Activated CD8-positive, alpha-beta T cell treated with anti-CD3 and anti-CD28 coated beads, Interleukin-2, amount 10 ng/mL, durations not matched to agents 7 days and 5 days (primary cell): ENCODE measurements at regions not wholly inside any gene's neighbourhood (a gene's known extent, or its start where the extent isn't known, plus 50 kb on each side); places are given as distances from the start of the nearest gene placed in this dataset.

ENCODE experiments used
- ATAC-seq: fragments of 150-1000 bp; cut with Tn5 transposase; one replicate; pipeline ENCODE4 v1.10.0; 2021; ENCODE audit warnings: moderate library complexity
- CTCF ChIA-PET: fragments of 350-600 bp; sonication (Branson Sonifier 250); formaldehyde crosslinking; loops from one replicate; lab custom pipeline; 2021; ENCODE audit warnings: antibody characterized with exemption; lab: Charles Lee
- POLR2A ChIA-PET: fragments of 350-600 bp; sonication (Branson Sonifier 250); formaldehyde crosslinking; loops from one replicate; lab custom pipeline; 2021; ENCODE audit warnings: antibody characterized with exemption; lab: Charles Lee
- DNase-seq: peaks from one replicate; pipeline ENCODE4 v3.0.0-alpha.2; 2020
- H3K27ac Mint-ChIP-seq: one replicate; pipeline ENCODE4 v1.8.0; 2021; ENCODE audit warnings: mild to moderate bottlenecking, mixed read lengths
- H3K27me3 Mint-ChIP-seq: one replicate; pipeline ENCODE4 v1.8.0; 2021; ENCODE audit warnings: low read depth, mixed read lengths
- H3K36me3 Mint-ChIP-seq: one replicate; pipeline ENCODE4 v1.8.0; 2021; ENCODE audit warnings: low read depth, mixed read lengths
- H3K4me1 Mint-ChIP-seq: one replicate; pipeline ENCODE4 v1.8.0; 2021; ENCODE audit warnings: low read depth, mixed read lengths
- H3K4me3 Mint-ChIP-seq: one replicate; pipeline ENCODE4 v1.8.0; 2021; ENCODE audit warnings: mild to moderate bottlenecking, mixed read lengths
- H3K9me3 Mint-ChIP-seq: one replicate; pipeline ENCODE4 v1.8.0; 2022; ENCODE audit warnings: mixed read lengths; ENCODE audit not compliant: insufficient read depth

DNA sequence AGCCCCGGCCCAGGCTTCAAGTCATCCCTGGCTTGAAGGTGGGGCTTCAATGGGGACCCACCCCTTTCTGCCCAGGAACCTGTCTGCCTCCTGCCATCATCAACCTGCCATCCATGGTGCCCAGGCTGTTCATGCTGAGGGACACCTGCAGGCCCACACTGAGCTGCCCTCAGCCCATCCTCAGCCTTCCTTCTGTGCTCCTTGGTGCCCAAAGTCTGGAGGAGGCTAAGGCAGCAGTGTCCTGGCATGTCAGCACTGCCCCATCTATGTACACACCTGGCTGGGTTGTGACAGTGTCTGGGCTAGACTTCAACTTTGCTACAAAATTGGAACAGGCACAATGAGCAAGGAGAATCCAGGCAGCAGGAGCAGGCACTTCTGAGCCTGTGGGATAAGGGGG is 745.3 kb upstream of the EPHA6 start:
- DNase-seq (no peak), ATAC-seq (no peak)
- POLR2A ChIA-PET, result no interaction called here
- peaks cover 7% of the 10 kb centered on the region for H3K9me3 Mint-ChIP-seq
- no peaks in the 10 kb centered on the region for H3K27me3 Mint-ChIP-seq
- H3K27ac Mint-ChIP-seq, result no peak overlapping the region
- H3K36me3 Mint-ChIP-seq, result no peaks in the 10 kb centered on the region
- no peaks in the 10 kb centered on the region for H3K4me1 Mint-ChIP-seq
- CTCF ChIA-PET, result no interaction called here
- no peak overlapping the region for H3K4me3 Mint-ChIP-seq

DNA sequence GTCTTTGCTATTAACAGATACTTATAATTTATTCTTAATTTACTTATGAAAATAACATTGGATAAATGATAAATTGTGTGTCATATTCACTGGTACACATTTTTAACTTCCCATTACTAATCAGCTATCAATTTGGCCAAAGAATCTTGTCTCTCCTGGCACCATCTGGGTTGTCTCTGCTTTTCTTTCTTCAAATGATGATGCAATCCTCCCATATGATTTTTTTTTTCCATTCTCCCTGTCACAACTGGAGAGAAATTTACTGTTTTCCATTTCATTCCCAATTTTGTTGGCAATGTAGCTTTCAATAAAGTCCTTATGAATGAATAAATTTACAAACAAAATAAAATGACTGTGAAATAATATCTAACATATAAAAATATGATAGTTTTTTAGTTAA is 743.7 kb upstream of the EPHA6 start:
- Mint-ChIP-seq H3K27me3 (no peaks in the 10 kb centered on the region), H3K9me3 (peaks cover 10% of the 10 kb centered on the region), H3K4me3 (no peak overlapping the region), H3K27ac (no peak overlapping the region), H3K36me3 (no peaks in the 10 kb centered on the region), H3K4me1 (no peaks in the 10 kb centered on the region)
- ChIA-PET CTCF (no interaction called here), POLR2A (no interaction called here)
- ATAC-seq, result no peak
- no peak for DNase-seq

DNA sequence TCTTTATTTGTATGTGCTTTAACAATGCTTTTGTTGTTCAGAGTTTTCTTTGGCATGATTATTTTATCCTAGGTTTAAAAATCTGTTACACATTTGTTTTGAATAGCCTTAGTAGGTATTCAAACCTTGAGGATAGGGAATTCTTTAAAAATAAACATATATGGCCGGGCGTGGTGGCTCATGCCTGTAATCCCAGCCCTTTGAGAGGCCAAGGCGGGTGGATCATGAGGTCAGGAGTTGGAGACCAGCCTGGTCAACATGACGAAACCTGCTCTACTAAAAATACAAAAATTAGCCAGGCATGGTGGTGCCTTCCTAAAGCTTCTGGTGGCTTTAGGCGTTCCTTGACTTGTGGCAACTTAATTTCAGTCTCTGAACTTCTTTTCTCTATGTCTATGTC is 743.3 kb upstream of the EPHA6 start:
- ATAC-seq (no peak), DNase-seq (no peak)
- Mint-ChIP-seq H3K4me3 (no peak overlapping the region), H3K36me3 (no peaks in the 10 kb centered on the region), H3K27me3 (no peaks in the 10 kb centered on the region), H3K9me3 (peaks cover 14% of the 10 kb centered on the region), H3K27ac (no peak overlapping the region), H3K4me1 (no peaks in the 10 kb centered on the region)
- POLR2A ChIA-PET, result no interaction called here
- CTCF ChIA-PET, result no interaction called here

DNA sequence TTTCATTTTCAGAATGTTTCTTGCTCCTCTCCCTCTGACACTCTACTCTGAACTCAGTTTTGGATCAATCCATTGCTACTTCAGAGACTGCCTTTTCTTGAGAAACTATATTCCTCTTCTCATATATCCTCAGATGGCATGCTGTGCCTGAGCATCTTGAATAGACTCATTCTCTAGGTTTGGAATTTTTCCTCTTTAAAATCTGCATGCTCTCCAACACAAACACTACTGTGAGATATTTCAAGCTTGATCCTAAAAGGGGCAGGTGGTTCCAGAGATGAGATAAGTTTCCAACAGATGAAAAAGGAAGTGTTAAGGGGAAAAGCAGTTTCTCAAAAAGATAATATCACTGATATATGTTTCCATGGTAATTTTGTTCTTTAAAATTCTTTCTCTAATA is 742.2 kb upstream of the EPHA6 start:
- ChIA-PET POLR2A (no interaction called here), CTCF (no interaction called here)
- Mint-ChIP-seq H3K4me1 (no peaks in the 10 kb centered on the region), H3K36me3 (no peaks in the 10 kb centered on the region), H3K27ac (no peak overlapping the region), H3K27me3 (no peaks in the 10 kb centered on the region), H3K4me3 (no peak overlapping the region), H3K9me3 (peaks cover 15% of the 10 kb centered on the region)
- DNase-seq, result no peak
- ATAC-seq, result no peak

DNA sequence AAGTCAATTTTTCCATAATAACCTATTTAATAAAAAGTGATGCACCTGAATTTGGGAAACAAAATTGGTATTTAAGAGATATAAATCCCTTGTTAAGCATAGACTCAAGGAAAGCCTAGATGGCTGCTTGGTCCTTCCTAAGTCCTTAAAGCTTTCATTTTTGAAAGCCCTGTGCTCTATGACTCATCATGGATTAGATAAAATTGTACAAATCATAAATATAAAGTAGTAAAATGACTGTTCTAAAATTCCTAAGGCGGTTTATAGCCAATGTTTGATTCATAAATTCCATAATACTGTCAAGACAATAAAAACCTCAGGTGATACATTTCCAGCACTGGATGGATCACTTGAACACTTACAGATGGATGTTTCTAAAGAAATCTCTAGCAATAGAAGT is 730.8 kb upstream of the EPHA6 start:
- ATAC-seq, result no peak
- no peak for DNase-seq
- ChIA-PET POLR2A (no interaction called here), CTCF (no interaction called here)
- Mint-ChIP-seq H3K27me3 (no peaks in the 10 kb centered on the region), H3K4me1 (no peaks in the 10 kb centered on the region), H3K9me3 (peaks cover 4% of the 10 kb centered on the region), H3K4me3 (no peak overlapping the region), H3K36me3 (no peaks in the 10 kb centered on the region), H3K27ac (no peak overlapping the region)

DNA sequence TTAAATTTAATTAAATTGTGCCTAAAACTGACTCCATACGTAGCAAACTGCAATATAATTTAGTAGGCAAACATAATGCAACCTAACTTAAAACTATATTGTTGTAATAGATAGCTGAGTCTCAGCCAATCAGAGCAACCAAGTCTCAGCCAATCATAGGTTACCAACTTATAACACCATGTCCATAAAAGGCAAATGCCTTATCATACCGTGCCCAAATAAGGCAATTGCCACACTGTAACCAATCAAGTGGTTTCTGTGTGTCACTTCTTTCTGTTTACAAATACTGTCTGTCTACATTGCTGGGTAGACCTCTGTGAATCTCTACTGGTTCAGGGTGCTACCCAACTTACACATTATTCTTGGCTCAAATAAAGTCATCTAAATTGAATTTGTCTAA is 728.4 kb upstream of the EPHA6 start:
- Mint-ChIP-seq H3K27ac (no peak overlapping the region), H3K27me3 (no peaks in the 10 kb centered on the region), H3K9me3 (peaks cover 4% of the 10 kb centered on the region), H3K36me3 (no peaks in the 10 kb centered on the region), H3K4me3 (no peak overlapping the region), H3K4me1 (no peaks in the 10 kb centered on the region)
- ATAC-seq (no peak), DNase-seq (no peak)
- POLR2A ChIA-PET, result no interaction called here
- CTCF ChIA-PET, result no interaction called here

DNA sequence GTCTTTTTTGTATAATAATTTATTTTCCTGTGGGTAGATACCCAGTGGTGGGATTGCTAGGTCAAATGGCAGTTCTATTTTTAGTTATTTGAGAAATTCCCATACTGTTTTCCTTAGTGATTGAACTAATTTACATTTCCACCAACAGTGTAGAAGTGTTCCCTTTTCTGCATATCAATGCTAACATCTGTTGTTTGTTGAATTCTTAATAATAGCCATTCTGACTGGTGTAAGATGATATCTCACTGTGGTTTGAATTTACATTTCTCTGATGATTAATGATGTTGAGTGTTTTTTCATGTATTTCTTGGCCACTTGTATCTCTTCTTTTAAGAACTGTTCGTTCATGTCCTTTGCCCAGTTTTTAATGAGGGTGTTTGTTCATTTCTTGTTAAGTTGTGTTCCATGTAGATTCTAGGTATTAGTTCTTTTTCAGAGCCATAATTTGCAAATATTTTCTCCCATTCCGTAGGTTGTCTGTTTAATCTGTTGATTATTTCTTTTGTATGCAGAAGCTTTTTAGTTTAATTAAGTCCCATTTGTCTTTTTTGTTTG is 713.3 kb upstream of the EPHA6 start:
- no peaks in the 10 kb centered on the region for H3K4me1 Mint-ChIP-seq
- H3K27ac Mint-ChIP-seq, result no peak overlapping the region
- POLR2A ChIA-PET, result no interaction called here
- H3K9me3 Mint-ChIP-seq, result peaks cover 14% of the 10 kb centered on the region
- CTCF ChIA-PET, result no interaction called here
- H3K36me3 Mint-ChIP-seq, result no peaks in the 10 kb centered on the region
- no peak overlapping the region for H3K4me3 Mint-ChIP-seq
- ATAC-seq (no peak), DNase-seq (no peak)
- H3K27me3 Mint-ChIP-seq, result no peaks in the 10 kb centered on the region

DNA sequence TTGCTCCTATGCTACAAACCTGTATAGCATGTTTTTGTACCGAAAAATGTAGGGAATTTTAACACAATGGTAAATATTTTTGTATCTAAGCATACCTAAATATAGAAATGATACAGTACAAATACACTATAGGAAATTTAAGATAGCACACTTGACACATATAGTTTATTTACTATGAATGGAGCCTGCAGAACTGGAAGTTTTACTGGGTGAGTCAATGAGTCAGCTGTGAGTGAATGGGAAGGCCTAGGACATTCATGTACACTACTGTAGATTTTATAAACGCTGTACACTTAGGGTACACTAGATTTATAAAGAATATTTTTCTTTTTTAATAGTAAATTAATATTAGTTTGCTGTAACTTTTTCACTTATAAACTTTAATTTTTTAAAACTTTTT is 707.7 kb upstream of the EPHA6 start:
- H3K27me3 Mint-ChIP-seq, result no peaks in the 10 kb centered on the region
- no peak overlapping the region for H3K4me3 Mint-ChIP-seq
- H3K36me3 Mint-ChIP-seq, result no peaks in the 10 kb centered on the region
- POLR2A ChIA-PET, result no interaction called here
- DNase-seq, result no peak
- ATAC-seq, result no peak
- no peak overlapping the region for H3K27ac Mint-ChIP-seq
- H3K4me1 Mint-ChIP-seq, result no peaks in the 10 kb centered on the region
- CTCF ChIA-PET, result no interaction called here
- peaks cover 10% of the 10 kb centered on the region for H3K9me3 Mint-ChIP-seq
